Heart left ventricle (tissue), 13 donors: ENCODE measurements at regions not wholly inside any gene's neighbourhood (a gene's known extent, or its start where the extent isn't known, plus 50 kb on each side); places are given as distances from the start of the nearest gene placed in this dataset.

Experiments used
- POLR2A ChIP-seq, 2 donors: fragments of 450-650 bp; IDR thresholded peaks; one replicate each; pipeline ENCODE4 v1.6.1; 2017; ENCODE audit warnings: antibody characterized with exemption in 2 of 2, mild to moderate bottlenecking in 2 of 2, moderate library complexity in 2 of 2
- TF ChIP-seq, protein P1 (sequence below), 12 donors: fragments of 200-600 bp; sonication (generic) in 4 of 12; IDR thresholded peaks; one replicate each; pipeline versions ENCODE4 v1.5.0 to v1.8.0; 2018 to 2022; ENCODE audit warnings: antibody characterized with exemption in 12 of 12, mild to moderate bottlenecking in 5 of 12
- donor health status: ischemic (EF 13 %, LVEDD 7.1; RV severe dilation, severe dysfunction).
- donor health status: DM: no; HTN: yes; CAD: no.
- donor health status: DM: no; HTN: no; CAD: no.
- donor health status: ischemic (EF 25% LVEDD 6.9; RV normal size, moderate dysfunction).
- donor health status: ischemic (EF 25% LVEDD 5.7; RV mildly dilated, moderate dysfunction).
- donor health status: ischemic (EF 35%, LVEDD 5.7; RV mildly dilated, moderate dysfunction).
- donor health status: nonischemic (EF 11% LVEDD 7.7; RV severe dilation, severe dysfunction).
- donor health status: DM: yes; HTN: yes; CAD: no.
- donor health status: PGD.
- donor health status: ischemic (EF 29% LVEDD 5.4; RV normal size, mild dysfunction).
- donor health status: nonischemic (EF 23%, LVEDD 6.1; RV moderate dilation, normal function).

DNA sequence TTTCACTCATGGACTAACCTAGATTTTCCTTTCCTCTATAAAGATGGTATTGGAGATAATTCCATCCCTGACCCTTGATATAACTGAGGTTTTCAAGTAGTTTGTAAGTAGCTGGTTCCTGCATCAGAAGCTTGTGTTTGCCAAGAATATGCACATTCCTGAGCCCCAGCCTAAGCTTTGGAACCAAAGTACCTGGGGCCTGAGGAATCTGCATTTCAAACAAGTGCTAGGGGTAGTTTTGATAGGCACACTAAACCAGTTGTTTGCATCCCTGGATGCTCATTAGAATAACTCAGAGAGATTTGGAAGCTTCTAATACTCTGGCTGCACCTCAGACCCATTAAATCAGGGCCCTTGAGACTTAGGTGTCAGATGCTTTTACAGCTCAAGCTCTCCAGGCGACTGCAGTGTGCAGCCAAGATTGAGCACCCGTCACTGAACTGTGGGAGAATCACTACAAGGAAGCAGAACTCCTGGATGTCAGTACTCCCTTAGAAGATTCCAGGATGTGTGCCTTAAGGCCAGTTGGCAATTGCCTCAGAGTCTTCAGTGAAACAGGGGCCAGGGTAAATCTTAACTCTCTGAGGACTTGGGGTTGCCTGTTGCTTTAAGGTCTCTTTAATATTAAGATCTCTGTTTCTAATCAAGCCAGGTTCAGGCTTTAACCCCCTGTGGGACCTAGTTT lies 565.0 kb downstream of the REEP3 start:
- TF ChIP-seq, protein P1, sequence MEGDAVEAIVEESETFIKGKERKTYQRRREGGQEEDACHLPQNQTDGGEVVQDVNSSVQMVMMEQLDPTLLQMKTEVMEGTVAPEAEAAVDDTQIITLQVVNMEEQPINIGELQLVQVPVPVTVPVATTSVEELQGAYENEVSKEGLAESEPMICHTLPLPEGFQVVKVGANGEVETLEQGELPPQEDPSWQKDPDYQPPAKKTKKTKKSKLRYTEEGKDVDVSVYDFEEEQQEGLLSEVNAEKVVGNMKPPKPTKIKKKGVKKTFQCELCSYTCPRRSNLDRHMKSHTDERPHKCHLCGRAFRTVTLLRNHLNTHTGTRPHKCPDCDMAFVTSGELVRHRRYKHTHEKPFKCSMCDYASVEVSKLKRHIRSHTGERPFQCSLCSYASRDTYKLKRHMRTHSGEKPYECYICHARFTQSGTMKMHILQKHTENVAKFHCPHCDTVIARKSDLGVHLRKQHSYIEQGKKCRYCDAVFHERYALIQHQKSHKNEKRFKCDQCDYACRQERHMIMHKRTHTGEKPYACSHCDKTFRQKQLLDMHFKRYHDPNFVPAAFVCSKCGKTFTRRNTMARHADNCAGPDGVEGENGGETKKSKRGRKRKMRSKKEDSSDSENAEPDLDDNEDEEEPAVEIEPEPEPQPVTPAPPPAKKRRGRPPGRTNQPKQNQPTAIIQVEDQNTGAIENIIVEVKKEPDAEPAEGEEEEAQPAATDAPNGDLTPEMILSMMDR (IDR thresholded peaks at IDR 0.05), result no peak
- TF ChIP-seq POLR2A (IDR thresholded peaks at IDR 0.05), result no peak
